NCI-H128 (cell line): ENCODE measurements at regions not wholly inside any gene's neighbourhood (a gene's known extent, or its start where the extent isn't known, plus 50 kb on each side); places are given as distances from the start of the nearest gene placed in this dataset.
A peak's percentile ranks its signal among the peaks of the same experiment; 100 is the strongest.

Experiments
- DNase-seq: peaks from one replicate; lab custom pipeline; 2025; ENCODE audit not compliant: unreplicated experiment; lab: John Stamatoyannopoulos, UW

- DNase-seq, result no peak
These were observed 583.4 kb upstream of the PSMD7 start for GRCh38 chr16:73713251-73713650.

- no peak for DNase-seq
These were observed 585.1 kb upstream of the PSMD7 start for GRCh38 chr16:73711406-73712080.

GRCh38 chr16:73710526-73710925 lies 586.1 kb upstream of the PSMD7 start:
- no peak for DNase-seq

- DNase-seq, result no peak
These were observed 588.8 kb upstream of the PSMD7 start for GRCh38 chr16:73707863-73708262.

GRCh38 chr16:73703891-73704290 lies 592.7 kb upstream of the PSMD7 start:
- DNase-seq, result no peak

GRCh38 chr16:73697336-73697735 lies 599.3 kb upstream of the PSMD7 start:
- DNase-seq, result no peak

GRCh38 chr16:73692861-73693260 lies 603.8 kb upstream of the PSMD7 start:
- DNase-seq, result no peak

- DNase-seq, result no peak
These were observed 612.8 kb upstream of the PSMD7 start for GRCh38 chr16:73683804-73684203.

- no peak for DNase-seq
These were observed 624.2 kb upstream of the ZFHX3 start for GRCh38 chr16:73672135-73672534.

- DNase-seq, result no peak
These were observed 623.2 kb upstream of the ZFHX3 start for GRCh38 chr16:73670836-73671820.

- no peak for DNase-seq
These were observed 621.8 kb upstream of the ZFHX3 start for GRCh38 chr16:73669535-73670274.

- DNase-seq, result no peak
These were observed 615.8 kb upstream of the ZFHX3 start for GRCh38 chr16:73663720-73664119.

- no peak for DNase-seq
These were observed 588.3 kb upstream of the ZFHX3 start for GRCh38 chr16:73636196-73636595.

GRCh38 chr16:73629011-73629410 lies 581.1 kb upstream of the ZFHX3 start:
- DNase-seq, result no peak

- no peak for DNase-seq
These were observed 569.8 kb upstream of the ZFHX3 start for GRCh38 chr16:73617738-73618137.

GRCh38 chr16:73616770-73617169 lies 568.8 kb upstream of the ZFHX3 start:
- no peak for DNase-seq

- peak; percentile 85 for DNase-seq
These were observed 568.3 kb upstream of the ZFHX3 start for GRCh38 chr16:73616166-73616753.

GRCh38 chr16:73615071-73615940 lies 567.4 kb upstream of the ZFHX3 start:
- no peak for DNase-seq

GRCh38 chr16:73614131-73614530 lies 566.2 kb upstream of the ZFHX3 start:
- DNase-seq, result no peak

GRCh38 chr16:73610605-73611156 lies 562.8 kb upstream of the ZFHX3 start:
- DNase-seq, result no peak
